Endodermal cell (in vitro differentiated cells): ENCODE measurements at regions not wholly inside any gene's neighbourhood (a gene's known extent, or its start where the extent isn't known, plus 50 kb on each side); places are given as distances from the start of the nearest gene placed in this dataset.

ENCODE experiments used
- DNase-seq: peaks from one replicate; pipeline ENCODE4 v3.0.0-alpha.2; 2017
- H3K27ac ChIP-seq: 2 replicates; pipeline ENCODE4 v1.5.1; 2013; ENCODE audit warnings: mild to moderate bottlenecking, low read depth, low read length, moderate library complexity
- H3K27me3 ChIP-seq: 2 replicates; pipeline ENCODE4 v1.6.1; 2013; ENCODE audit warnings: mild to moderate bottlenecking, low read length, moderate library complexity; ENCODE audit not compliant: insufficient read depth, control insufficient read depth, poor library complexity, severe bottlenecking
- H3K36me3 ChIP-seq: 2 replicates; pipeline ENCODE4 v1.7.0; 2013; ENCODE audit warnings: mild to moderate bottlenecking, low read length, moderate library complexity; ENCODE audit not compliant: control insufficient read depth, insufficient read depth
- H3K4me1 ChIP-seq: one replicate; pipeline ENCODE4 v1.7.0; 2013; ENCODE audit warnings: low read length; ENCODE audit not compliant: control insufficient read depth, insufficient read depth
- H3K4me3 ChIP-seq: 2 replicates; pipeline ENCODE4 v1.5.1; 2013; ENCODE audit warnings: mild to moderate bottlenecking, low read length, moderate library complexity
- H3K9ac ChIP-seq: 2 replicates; pipeline ENCODE4 v1.6.1; 2013; ENCODE audit warnings: mild to moderate bottlenecking, low read length, moderate library complexity; ENCODE audit not compliant: poor library complexity, severe bottlenecking; ENCODE audit errors: extremely low read depth
- H3K9me3 ChIP-seq: 2 replicates; pipeline ENCODE4 v1.6.1; 2013; ENCODE audit warnings: mild to moderate bottlenecking, low read length, moderate library complexity; ENCODE audit not compliant: control insufficient read depth
- H3K27ac Mint-ChIP-seq: 2 replicates; pipeline ENCODE4 v1.8.0; 2020; ENCODE audit warnings: mixed read lengths
- H3K27me3 Mint-ChIP-seq: 2 replicates; pipeline ENCODE4 v1.8.0; 2021; ENCODE audit warnings: mild to moderate bottlenecking, mixed read lengths; ENCODE audit not compliant: insufficient read depth
- H3K36me3 Mint-ChIP-seq: 2 replicates; pipeline ENCODE4 v1.8.0; 2020; ENCODE audit warnings: low read depth, mixed read lengths
- H3K4me1 Mint-ChIP-seq: 2 replicates; pipeline ENCODE4 v1.8.0; 2020; ENCODE audit warnings: mixed read lengths
- H3K4me3 Mint-ChIP-seq: 2 replicates; pipeline ENCODE4 v1.8.0; 2020; ENCODE audit warnings: mild to moderate bottlenecking, moderate library complexity, mixed read lengths
- H3K9me3 Mint-ChIP-seq: 2 replicates; pipeline ENCODE4 v1.8.0; 2020; ENCODE audit warnings: mild to moderate bottlenecking, mixed read lengths
- WGBS, 2 experiments: methylation state at CpG; one replicate each; pipeline versions ENCODE4 v1.1.5 to v1.1.7; 2013; ENCODE audit warnings: missing lambda C conversion rate in 2 of 2, mixed read lengths in 1 of 2; ENCODE audit not compliant: insufficient coverage in 1 of 2, insufficient read length in 1 of 2; 5-methylcytosine and 5-hydroxymethylcytosine counted together
- TF ChIP-seq, protein P1 (sequence below): fragments of 200-600 bp; sonication (generic); conservative IDR thresholded peaks from 2 replicates; pipeline ENCODE4 v1.5.0; 2021; ENCODE audit warnings: antibody characterized with exemption, mild to moderate bottlenecking

- no peaks in the 10 kb centered on the region for H3K36me3 Mint-ChIP-seq
- Histone ChIP-seq H3K4me3 (no peak overlapping the region), H3K9me3 (peaks cover 28% of the 10 kb centered on the region), H3K27me3 (no peaks in the 10 kb centered on the region), H3K36me3 (no peaks in the 10 kb centered on the region), H3K9ac (no peak overlapping the region), H3K27ac (no peak overlapping the region), H3K4me1 (no peaks in the 10 kb centered on the region)
- H3K27ac Mint-ChIP-seq, result no peak overlapping the region
- DNase-seq, result no peak
- no peaks in the 10 kb centered on the region for H3K4me1 Mint-ChIP-seq
- no peaks in the 10 kb centered on the region for H3K27me3 Mint-ChIP-seq
- peaks cover 61% of the 10 kb centered on the region for H3K9me3 Mint-ChIP-seq
- 83 to 100% methylated on average over 1 of the region's 1 CpG for WGBS, 2 experiments
- H3K4me3 Mint-ChIP-seq, result no peak overlapping the region
- TF ChIP-seq, protein P1, sequence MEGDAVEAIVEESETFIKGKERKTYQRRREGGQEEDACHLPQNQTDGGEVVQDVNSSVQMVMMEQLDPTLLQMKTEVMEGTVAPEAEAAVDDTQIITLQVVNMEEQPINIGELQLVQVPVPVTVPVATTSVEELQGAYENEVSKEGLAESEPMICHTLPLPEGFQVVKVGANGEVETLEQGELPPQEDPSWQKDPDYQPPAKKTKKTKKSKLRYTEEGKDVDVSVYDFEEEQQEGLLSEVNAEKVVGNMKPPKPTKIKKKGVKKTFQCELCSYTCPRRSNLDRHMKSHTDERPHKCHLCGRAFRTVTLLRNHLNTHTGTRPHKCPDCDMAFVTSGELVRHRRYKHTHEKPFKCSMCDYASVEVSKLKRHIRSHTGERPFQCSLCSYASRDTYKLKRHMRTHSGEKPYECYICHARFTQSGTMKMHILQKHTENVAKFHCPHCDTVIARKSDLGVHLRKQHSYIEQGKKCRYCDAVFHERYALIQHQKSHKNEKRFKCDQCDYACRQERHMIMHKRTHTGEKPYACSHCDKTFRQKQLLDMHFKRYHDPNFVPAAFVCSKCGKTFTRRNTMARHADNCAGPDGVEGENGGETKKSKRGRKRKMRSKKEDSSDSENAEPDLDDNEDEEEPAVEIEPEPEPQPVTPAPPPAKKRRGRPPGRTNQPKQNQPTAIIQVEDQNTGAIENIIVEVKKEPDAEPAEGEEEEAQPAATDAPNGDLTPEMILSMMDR, result no peak
These were observed 660.5 kb upstream of the SPANXN1 start for GRCh38 chrX:144586756-144587155.

- H3K36me3 Mint-ChIP-seq, result no peaks in the 10 kb centered on the region
These were observed 655.3 kb upstream of the SPANXN1 start for GRCh38 chrX:144592036-144592435.

GRCh38 chrX:144601010-144601409 lies 646.3 kb upstream of the SPANXN1 start:
- TF ChIP-seq, protein P1, result no peak
- Mint-ChIP-seq H3K9me3 (peaks cover 62% of the 10 kb centered on the region), H3K27me3 (no peaks in the 10 kb centered on the region), H3K4me1 (no peaks in the 10 kb centered on the region), H3K4me3 (no peak overlapping the region), H3K27ac (no peak overlapping the region), H3K36me3 (no peaks in the 10 kb centered on the region)
- H3K36me3 ChIP-seq, result no peaks in the 10 kb centered on the region
- peaks cover 18% of the 10 kb centered on the region for H3K9me3 ChIP-seq
- DNase-seq, result no peak
- no peak overlapping the region for H3K4me3 ChIP-seq
- no peaks in the 10 kb centered on the region for H3K27me3 ChIP-seq
- H3K27ac ChIP-seq, result no peak overlapping the region
- H3K4me1 ChIP-seq, result no peaks in the 10 kb centered on the region
- 65% methylated on average over 2 of the region's 2 CpGs; no CpG with 5 or more reads in 1 of the 2 experiments for WGBS, 2 experiments
- H3K9ac ChIP-seq, result no peak overlapping the region

More at GRCh38 chrX:144592036-144592435, 655.3 kb upstream of the SPANXN1 start:
- H3K27ac Mint-ChIP-seq, result no peak overlapping the region
- H3K9ac ChIP-seq, result no peak overlapping the region
- DNase-seq, result no peak
- no peaks in the 10 kb centered on the region for H3K36me3 ChIP-seq
- H3K27ac ChIP-seq, result no peak overlapping the region
- H3K4me1 Mint-ChIP-seq, result no peaks in the 10 kb centered on the region
- H3K4me3 ChIP-seq, result no peak overlapping the region
- no peaks in the 10 kb centered on the region for H3K27me3 ChIP-seq
- no peaks in the 10 kb centered on the region for H3K27me3 Mint-ChIP-seq
- H3K4me3 Mint-ChIP-seq, result no peak overlapping the region
- TF ChIP-seq, protein P1, result no peak
- 10% methylated on average over 2 of the region's 2 CpGs; no CpG with 5 or more reads in 1 of the 2 experiments for WGBS, 2 experiments
- peaks cover 30% of the 10 kb centered on the region for H3K9me3 ChIP-seq
- H3K9me3 Mint-ChIP-seq, result peaks cover 49% of the 10 kb centered on the region
- H3K4me1 ChIP-seq, result no peaks in the 10 kb centered on the region
